SK-N-SH treated with all-trans-retinoic acid at 6 μM for 48 hours (cell line): ENCODE measurements at regions not wholly inside any gene's neighbourhood (a gene's known extent, or its start where the extent isn't known, plus 50 kb on each side); places are given as distances from the start of the nearest gene placed in this dataset.

Experiments used
- ATAC-seq: fragments of 200-7000 bp; cut with Tn5 transposase; 3 replicates; pipeline ENCODE4 v1.9.1; 2020; ENCODE audit warnings: mild to moderate bottlenecking, moderate library complexity
- ARNTL ChIP-seq: fragments of 450-650 bp; formaldehyde crosslinking; IDR thresholded peaks from 2 replicates; pipeline ENCODE4 v1.5.0; 2020; ENCODE audit warnings: low read depth, mild to moderate bottlenecking, moderate library complexity, borderline replicate concordance
- BACH2 ChIP-seq: fragments of 250-450 bp; sonication (Bioruptor Pico); IDR thresholded peaks from 2 replicates; pipeline ENCODE4 v1.9.0; 2021; ENCODE audit warnings: mild to moderate bottlenecking, borderline replicate concordance
- CSDC2 ChIP-seq: fragments of 250-450 bp; sonication (Bioruptor Pico); IDR thresholded peaks from 2 replicates; pipeline ENCODE4 v1.5.0; 2020; ENCODE audit warnings: mild to moderate bottlenecking, moderate library complexity
- GLIS3 ChIP-seq: fragments of 250-450 bp; sonication (Bioruptor Pico); IDR thresholded peaks from 2 replicates; pipeline ENCODE4 v1.5.0; 2020; ENCODE audit warnings: mild to moderate bottlenecking, moderate library complexity
- ISL1 ChIP-seq: fragments of 250-450 bp; sonication (Bioruptor Pico); IDR thresholded peaks from 2 replicates; pipeline ENCODE4 v2.1.2; 2022; ENCODE audit warnings: mild to moderate bottlenecking, moderate library complexity
- OSR1 ChIP-seq: fragments of 250-450 bp; sonication (Bioruptor Pico); IDR thresholded peaks from 2 replicates; pipeline ENCODE4 v1.8.0; 2022; ENCODE audit warnings: moderate library complexity, mild to moderate bottlenecking, inconsistent platforms
- POU6F1 ChIP-seq: fragments of 250-450 bp; sonication (Bioruptor Pico); IDR thresholded peaks from 2 replicates; pipeline ENCODE4 v1.8.0; 2021; ENCODE audit warnings: low read depth, mild to moderate bottlenecking, moderate library complexity, borderline replicate concordance
- PPARA ChIP-seq: fragments of 250-450 bp; sonication (Bioruptor Pico); IDR thresholded peaks from 2 replicates; pipeline ENCODE4 v1.5.0; 2020; ENCODE audit warnings: mild to moderate bottlenecking, borderline replicate concordance
- RARB ChIP-seq: fragments of 250-450 bp; sonication (Bioruptor Pico); IDR thresholded peaks from 2 replicates; pipeline ENCODE4 v1.8.0; 2021; ENCODE audit warnings: mild to moderate bottlenecking, moderate library complexity
- SNAI2 ChIP-seq: fragments of 250-450 bp; sonication (Bioruptor Pico); IDR thresholded peaks from 2 replicates; pipeline ENCODE4 v1.5.0; 2020; ENCODE audit warnings: mild to moderate bottlenecking, moderate library complexity
- TCF4 ChIP-seq: fragments of 250-450 bp; sonication (Bioruptor Pico); IDR thresholded peaks from 2 replicates; pipeline ENCODE4 v1.8.0; 2021; ENCODE audit warnings: mild to moderate bottlenecking, moderate library complexity, borderline replicate concordance
- TOX ChIP-seq: fragments of 250-450 bp; sonication (Bioruptor Pico); IDR thresholded peaks from 2 replicates; pipeline ENCODE4 v1.8.0; 2021; ENCODE audit warnings: mild to moderate bottlenecking, moderate library complexity, borderline replicate concordance
- ZC3H10 ChIP-seq: fragments of 250-450 bp; sonication (Bioruptor Pico); IDR thresholded peaks from 2 replicates; pipeline ENCODE4 v1.5.1; 2021; ENCODE audit warnings: mild to moderate bottlenecking, moderate library complexity
- ZFP3 ChIP-seq: fragments of 250-450 bp; sonication (Bioruptor Pico); IDR thresholded peaks from 2 replicates; pipeline ENCODE4 v1.5.0; 2020; ENCODE audit warnings: mild to moderate bottlenecking, moderate library complexity
- ZFP30 ChIP-seq: fragments of 450-650 bp; formaldehyde crosslinking; IDR thresholded peaks from 2 replicates; pipeline ENCODE4 v1.5.0; 2022; ENCODE audit warnings: mild to moderate bottlenecking, moderate library complexity
- ZNF565 ChIP-seq: fragments of 450-650 bp; formaldehyde crosslinking; conservative IDR thresholded peaks from 2 replicates; pipeline ENCODE4 v1.5.0; 2020; ENCODE audit warnings: low read depth, mild to moderate bottlenecking, moderate library complexity
- ZNF70 ChIP-seq: fragments of 450-650 bp; formaldehyde crosslinking; IDR thresholded peaks from 2 replicates; pipeline ENCODE4 v1.5.0; 2020; ENCODE audit warnings: mild to moderate bottlenecking, moderate library complexity
- ZNF8 ChIP-seq: fragments of 450-650 bp; formaldehyde crosslinking; IDR thresholded peaks from 2 replicates; pipeline ENCODE4 v1.5.0; 2020; ENCODE audit warnings: mild to moderate bottlenecking, moderate library complexity
- TF ChIP-seq, protein P1 (sequence below): fragments of 250-450 bp; sonication (Bioruptor Pico); IDR thresholded peaks from 2 replicates; pipeline ENCODE4 v1.5.0; 2020; ENCODE audit warnings: mild to moderate bottlenecking, moderate library complexity
- TF ChIP-seq, protein P2 (sequence below): fragments of 250-450 bp; sonication (Bioruptor Pico); IDR thresholded peaks from 2 replicates; pipeline ENCODE4 v1.5.1; 2021; ENCODE audit warnings: mild to moderate bottlenecking, moderate library complexity

DNA sequence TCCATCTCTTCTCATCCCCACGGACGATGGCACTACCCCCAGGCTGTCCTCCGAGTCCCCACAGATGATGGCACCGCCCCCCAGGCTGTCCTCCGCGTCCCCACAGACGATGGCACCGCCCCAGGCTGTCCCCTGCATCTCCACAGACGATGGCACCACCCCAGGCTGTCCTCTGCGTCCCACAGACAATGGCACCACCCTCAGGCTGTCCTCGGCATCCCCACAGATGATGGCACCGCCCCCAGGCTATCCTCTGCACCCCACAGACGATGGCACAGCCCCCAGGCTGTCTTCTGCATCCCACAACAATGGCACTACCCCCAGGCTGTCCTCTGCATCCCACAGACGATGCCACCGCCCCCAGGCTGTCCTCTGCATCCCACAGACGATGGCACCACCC, 57.4 kb upstream of the PTCH1 start:
- ATAC-seq = no peak
- no peak for TF ChIP-seq CSDC2 (CRISPR knock-in tag)
- TF ChIP-seq TCF4 = no peak
- TF ChIP-seq ZC3H10 (CRISPR knock-in tag) = no peak
- no peak for TF ChIP-seq ZNF565 (CRISPR knock-in tag)
- no peak for TF ChIP-seq ARNTL (CRISPR knock-in tag)
- no peak for TF ChIP-seq BACH2
- TF ChIP-seq, protein P1, sequence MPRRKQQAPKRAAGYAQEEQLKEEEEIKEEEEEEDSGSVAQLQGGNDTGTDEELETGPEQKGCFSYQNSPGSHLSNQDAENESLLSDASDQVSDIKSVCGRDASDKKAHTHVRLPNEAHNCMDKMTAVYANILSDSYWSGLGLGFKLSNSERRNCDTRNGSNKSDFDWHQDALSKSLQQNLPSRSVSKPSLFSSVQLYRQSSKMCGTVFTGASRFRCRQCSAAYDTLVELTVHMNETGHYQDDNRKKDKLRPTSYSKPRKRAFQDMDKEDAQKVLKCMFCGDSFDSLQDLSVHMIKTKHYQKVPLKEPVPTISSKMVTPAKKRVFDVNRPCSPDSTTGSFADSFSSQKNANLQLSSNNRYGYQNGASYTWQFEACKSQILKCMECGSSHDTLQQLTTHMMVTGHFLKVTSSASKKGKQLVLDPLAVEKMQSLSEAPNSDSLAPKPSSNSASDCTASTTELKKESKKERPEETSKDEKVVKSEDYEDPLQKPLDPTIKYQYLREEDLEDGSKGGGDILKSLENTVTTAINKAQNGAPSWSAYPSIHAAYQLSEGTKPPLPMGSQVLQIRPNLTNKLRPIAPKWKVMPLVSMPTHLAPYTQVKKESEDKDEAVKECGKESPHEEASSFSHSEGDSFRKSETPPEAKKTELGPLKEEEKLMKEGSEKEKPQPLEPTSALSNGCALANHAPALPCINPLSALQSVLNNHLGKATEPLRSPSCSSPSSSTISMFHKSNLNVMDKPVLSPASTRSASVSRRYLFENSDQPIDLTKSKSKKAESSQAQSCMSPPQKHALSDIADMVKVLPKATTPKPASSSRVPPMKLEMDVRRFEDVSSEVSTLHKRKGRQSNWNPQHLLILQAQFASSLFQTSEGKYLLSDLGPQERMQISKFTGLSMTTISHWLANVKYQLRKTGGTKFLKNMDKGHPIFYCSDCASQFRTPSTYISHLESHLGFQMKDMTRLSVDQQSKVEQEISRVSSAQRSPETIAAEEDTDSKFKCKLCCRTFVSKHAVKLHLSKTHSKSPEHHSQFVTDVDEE (CRISPR knock-in tag) = no peak
- no peak for TF ChIP-seq ISL1 (CRISPR knock-in tag)
- no peak for TF ChIP-seq TOX
- TF ChIP-seq RARB (CRISPR knock-in tag) = no peak
- no peak for TF ChIP-seq ZFP30 (CRISPR knock-in tag)

DNA sequence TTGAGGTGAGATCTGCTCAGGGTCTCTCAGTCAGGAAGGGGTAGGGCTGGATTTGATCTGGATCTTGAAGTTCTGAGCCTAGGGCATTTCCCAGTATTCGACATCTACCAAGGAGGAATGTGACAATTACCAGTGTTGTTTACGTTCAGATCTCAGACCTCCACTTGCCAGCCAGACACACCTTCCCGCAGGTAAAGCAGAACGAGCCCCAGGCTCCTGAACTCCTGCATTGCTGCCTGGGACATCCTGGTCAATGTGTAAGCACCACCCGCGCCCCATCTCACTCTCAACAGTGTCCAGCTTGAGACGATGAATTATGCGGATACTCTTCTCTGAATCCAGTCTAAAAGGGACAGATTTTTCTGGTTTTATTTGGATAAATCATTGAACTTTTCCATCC, 56.7 kb upstream of the PTCH1 start:
- no peak for TF ChIP-seq ZFP30 (CRISPR knock-in tag)
- TF ChIP-seq ZNF565 (CRISPR knock-in tag) = no peak
- TF ChIP-seq, protein P2, sequence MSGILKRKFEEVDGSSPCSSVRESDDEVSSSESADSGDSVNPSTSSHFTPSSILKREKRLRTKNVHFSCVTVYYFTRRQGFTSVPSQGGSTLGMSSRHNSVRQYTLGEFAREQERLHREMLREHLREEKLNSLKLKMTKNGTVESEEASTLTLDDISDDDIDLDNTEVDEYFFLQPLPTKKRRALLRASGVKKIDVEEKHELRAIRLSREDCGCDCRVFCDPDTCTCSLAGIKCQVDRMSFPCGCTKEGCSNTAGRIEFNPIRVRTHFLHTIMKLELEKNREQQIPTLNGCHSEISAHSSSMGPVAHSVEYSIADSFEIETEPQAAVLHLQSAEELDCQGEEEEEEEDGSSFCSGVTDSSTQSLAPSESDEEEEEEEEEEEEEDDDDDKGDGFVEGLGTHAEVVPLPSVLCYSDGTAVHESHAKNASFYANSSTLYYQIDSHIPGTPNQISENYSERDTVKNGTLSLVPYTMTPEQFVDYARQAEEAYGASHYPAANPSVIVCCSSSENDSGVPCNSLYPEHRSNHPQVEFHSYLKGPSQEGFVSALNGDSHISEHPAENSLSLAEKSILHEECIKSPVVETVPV = no peak
- no peak for TF ChIP-seq PPARA (CRISPR knock-in tag)
- TF ChIP-seq ZNF8 = no peak
- TF ChIP-seq ISL1 (CRISPR knock-in tag) = no peak
- no peak for TF ChIP-seq POU6F1 (CRISPR knock-in tag)
- TF ChIP-seq GLIS3 (CRISPR knock-in tag) = no peak
- TF ChIP-seq TCF4 = no peak
- no peak for TF ChIP-seq ZFP3
- no peak for TF ChIP-seq SNAI2 (CRISPR knock-in tag)
- ATAC-seq = no peak

- no peak for ATAC-seq
- no peak for TF ChIP-seq ZNF70
- TF ChIP-seq OSR1 = no peak
- TF ChIP-seq TOX = no peak
- no peak for TF ChIP-seq ZC3H10 (CRISPR knock-in tag)
- TF ChIP-seq, protein P1 (CRISPR knock-in tag) = no peak
- no peak for TF ChIP-seq ZNF8
- TF ChIP-seq ZNF565 (CRISPR knock-in tag) = no peak
- TF ChIP-seq POU6F1 (CRISPR knock-in tag) = no peak
- no peak for TF ChIP-seq GLIS3 (CRISPR knock-in tag)
- TF ChIP-seq, protein P2 = no peak
- TF ChIP-seq, all 23 proteins: peak for 0
Observed at GRCh38 chr9:95572381-95573151, 55.8 kb upstream of the PTCH1 start.
